ENCODE measurements at regions not wholly inside any gene's neighbourhood (a gene's known extent, or its start where the extent isn't known, plus 50 kb on each side); places are given as distances from the start of the nearest gene placed in this dataset.

DNA sequence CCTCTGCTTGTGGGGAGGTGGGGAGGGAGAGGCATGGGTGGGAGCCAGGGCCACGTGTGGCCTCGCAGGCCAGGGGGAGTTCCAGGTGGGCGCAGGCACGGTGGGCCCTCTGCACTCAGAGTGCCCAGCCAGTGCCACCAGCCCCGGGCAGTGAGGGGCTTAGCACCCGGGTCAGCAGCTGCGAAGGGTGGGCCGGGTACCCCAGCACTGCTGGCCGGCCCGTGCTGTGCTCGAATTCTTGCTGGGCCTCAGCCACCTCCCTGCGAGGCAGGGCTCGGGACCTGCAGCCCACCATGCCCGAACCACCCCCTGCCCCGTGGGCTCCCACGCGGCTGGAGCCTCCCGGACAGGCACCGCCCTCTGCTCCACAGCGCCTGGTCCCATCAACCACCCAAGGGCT, 1277.2 kb downstream of the JRKL start:
- Histone ChIP-seq H3K9me2 (ENCODE audit: insufficient read depth) (no peaks in the 10 kb centered on the region), H3K4me2 (no peak overlapping the region), H3K27me3 (ENCODE audit: insufficient read depth, low read depth) (no peaks in the 10 kb centered on the region), H3K4me3 (no peak overlapping the region), H3K27ac (no peak overlapping the region), H3K9me3 (ENCODE audit: insufficient read depth, low read depth) (no peaks in the 10 kb centered on the region), H3K79me2 (ENCODE audit: low read depth) (no peaks in the 10 kb centered on the region), H3K4me1 (replicated peaks; ENCODE audit: insufficient read depth) (no peaks in the 10 kb centered on the region), H2AFZ (no peak overlapping the region), H3K36me3 (ENCODE audit: low read depth) (no peaks in the 10 kb centered on the region), H4K20me1 (ENCODE audit: insufficient read depth) (no peaks in the 10 kb centered on the region), H3F3A (ENCODE audit: insufficient read depth, low read depth) (no peaks in the 10 kb centered on the region)
- DNase-seq, result no peak
- intact Hi-C loops (cut with micrococcal nuclease; ENCODE audit: unreplicated experiment), result no loop called here
- no peak for TF ChIP-seq EZH2 (IDR thresholded peaks at IDR 0.05; ENCODE audit: low read depth)
- TF ChIP-seq, protein P1, sequence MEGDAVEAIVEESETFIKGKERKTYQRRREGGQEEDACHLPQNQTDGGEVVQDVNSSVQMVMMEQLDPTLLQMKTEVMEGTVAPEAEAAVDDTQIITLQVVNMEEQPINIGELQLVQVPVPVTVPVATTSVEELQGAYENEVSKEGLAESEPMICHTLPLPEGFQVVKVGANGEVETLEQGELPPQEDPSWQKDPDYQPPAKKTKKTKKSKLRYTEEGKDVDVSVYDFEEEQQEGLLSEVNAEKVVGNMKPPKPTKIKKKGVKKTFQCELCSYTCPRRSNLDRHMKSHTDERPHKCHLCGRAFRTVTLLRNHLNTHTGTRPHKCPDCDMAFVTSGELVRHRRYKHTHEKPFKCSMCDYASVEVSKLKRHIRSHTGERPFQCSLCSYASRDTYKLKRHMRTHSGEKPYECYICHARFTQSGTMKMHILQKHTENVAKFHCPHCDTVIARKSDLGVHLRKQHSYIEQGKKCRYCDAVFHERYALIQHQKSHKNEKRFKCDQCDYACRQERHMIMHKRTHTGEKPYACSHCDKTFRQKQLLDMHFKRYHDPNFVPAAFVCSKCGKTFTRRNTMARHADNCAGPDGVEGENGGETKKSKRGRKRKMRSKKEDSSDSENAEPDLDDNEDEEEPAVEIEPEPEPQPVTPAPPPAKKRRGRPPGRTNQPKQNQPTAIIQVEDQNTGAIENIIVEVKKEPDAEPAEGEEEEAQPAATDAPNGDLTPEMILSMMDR (conservative IDR thresholded peaks at IDR 0.05), result no peak
- CTCF ChIA-PET, result no interaction called here
- no TSS peak for BruUV-seq (replicated peaks)
- POLR2A ChIA-PET (ENCODE audit: unreplicated experiment), result no interaction called here

DNA sequence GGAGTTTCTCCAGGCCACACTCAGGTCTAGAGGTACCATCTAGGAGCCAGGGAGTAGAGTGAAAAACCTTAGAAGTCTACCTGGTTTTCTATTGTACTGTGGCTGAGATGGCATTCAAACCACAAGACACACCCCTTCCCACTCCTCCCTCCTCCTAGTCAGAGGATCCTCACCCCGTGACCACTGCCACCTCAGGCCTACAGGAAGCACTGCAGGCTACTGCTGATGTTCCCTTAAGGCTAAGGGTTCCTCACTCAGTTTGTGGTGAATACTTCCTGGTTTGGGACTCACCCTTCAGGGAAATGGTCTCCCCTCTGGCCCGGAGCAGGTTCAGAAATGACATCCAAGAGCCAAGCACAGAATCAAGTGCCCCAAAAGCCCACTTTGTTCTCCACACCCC, 1293.9 kb downstream of the JRKL start:
- H3K27ac ChIP-seq, result no peak overlapping the region
- no peaks in the 10 kb centered on the region for H3K4me1 ChIP-seq (replicated peaks; ENCODE audit: insufficient read depth)
- no peaks in the 10 kb centered on the region for H4K20me1 ChIP-seq (ENCODE audit: insufficient read depth)
- H3K9me2 ChIP-seq (ENCODE audit: insufficient read depth), result peaks cover 5% of the 10 kb centered on the region; the same call in 1 of the 2 replicates
- ChIA-PET POLR2A (ENCODE audit: unreplicated experiment) (no interaction called here), CTCF (no interaction called here)
- 0 out of 2 replicates have a peak, but pooled peaks cover 3% of the 10 kb centered on the region for H3K9me3 ChIP-seq (ENCODE audit: insufficient read depth, low read depth)
- no peak overlapping the region for H2AFZ ChIP-seq
- intact Hi-C loops (cut with micrococcal nuclease; ENCODE audit: unreplicated experiment), result no loop called here
- peak; percentile 24 to 64 for DNase-seq
- no peaks in the 10 kb centered on the region for H3K27me3 ChIP-seq (ENCODE audit: insufficient read depth, low read depth)
- TF ChIP-seq, protein P1 (conservative IDR thresholded peaks at IDR 0.05), result no peak
- TF ChIP-seq EZH2 (IDR thresholded peaks at IDR 0.05; ENCODE audit: low read depth), result no peak
- no peaks in the 10 kb centered on the region for H3F3A ChIP-seq (ENCODE audit: insufficient read depth, low read depth)
- H3K4me3 ChIP-seq, result no peak overlapping the region
- H3K4me2 ChIP-seq, result no peak overlapping the region
- no TSS peak for BruUV-seq (replicated peaks)
- H3K79me2 ChIP-seq (ENCODE audit: low read depth), result no peaks in the 10 kb centered on the region
- no peaks in the 10 kb centered on the region for H3K36me3 ChIP-seq (ENCODE audit: low read depth)

DNA sequence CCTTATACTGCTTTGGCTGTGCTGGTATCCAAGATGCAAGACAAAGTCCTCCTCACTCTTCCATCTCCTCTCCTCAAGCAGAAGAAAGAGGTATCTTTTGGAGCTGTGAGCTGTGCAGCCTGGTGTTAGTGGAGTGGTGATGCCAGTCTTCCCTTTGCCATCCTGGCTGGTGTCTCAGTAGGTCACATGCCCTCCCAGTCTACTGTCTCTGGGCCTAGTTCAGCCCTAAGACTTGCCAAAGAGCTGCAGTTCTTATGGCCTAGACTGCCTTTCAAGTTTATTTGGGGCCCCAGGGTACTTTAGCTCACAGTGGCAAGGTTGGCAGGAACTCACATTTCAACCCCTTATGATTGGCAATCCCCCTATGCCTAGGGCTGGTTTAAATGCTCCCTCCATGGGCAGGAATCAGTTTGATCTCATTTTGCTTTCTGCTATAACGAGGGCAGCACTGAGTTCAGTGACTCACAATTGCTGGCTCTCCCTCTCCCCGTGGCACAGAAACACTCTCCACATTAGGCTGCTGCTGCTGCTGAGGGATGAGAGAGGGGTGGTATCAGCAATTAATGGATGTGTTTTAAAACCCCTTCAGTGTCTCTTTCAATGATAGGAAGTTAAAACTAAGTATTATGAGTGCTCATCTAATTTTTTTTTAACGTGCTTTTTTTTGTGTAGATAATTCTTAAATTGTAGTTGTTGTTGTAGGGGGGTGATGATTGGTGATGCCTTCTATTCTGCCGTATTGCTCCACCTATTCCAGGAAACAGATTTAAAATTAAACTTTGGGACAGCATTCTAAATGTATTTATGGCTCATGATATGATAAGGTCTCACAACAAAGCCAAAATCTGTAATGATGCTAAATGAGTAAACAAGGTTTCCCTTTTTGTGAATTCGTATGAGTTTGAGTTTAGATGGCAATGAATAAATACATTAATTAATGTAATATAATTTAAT, 1295.0 kb downstream of the JRKL start:
- no peak overlapping the region for H3K4me2 ChIP-seq
- DNase-seq, result no peak
- ChIA-PET POLR2A (ENCODE audit: unreplicated experiment) (interaction anchor here (0.6 kb wide), 1 partner anchor 252 kb away, joined by 3 read pairs; no protein-coding TSS in a partner anchor), CTCF (no interaction called here)
- H3K36me3 ChIP-seq (ENCODE audit: low read depth), result no peaks in the 10 kb centered on the region
- no peak overlapping the region for H2AFZ ChIP-seq
- no TSS peak for BruUV-seq (replicated peaks)
- no peaks in the 10 kb centered on the region for H4K20me1 ChIP-seq (ENCODE audit: insufficient read depth)
- H3K27me3 ChIP-seq (ENCODE audit: insufficient read depth, low read depth), result no peaks in the 10 kb centered on the region
- TF ChIP-seq EZH2 (IDR thresholded peaks at IDR 0.05; ENCODE audit: low read depth), result no peak
- TF ChIP-seq, protein P1 (conservative IDR thresholded peaks at IDR 0.05), result no peak
- H3K4me3 ChIP-seq, result no peak overlapping the region
- no peaks in the 10 kb centered on the region for H3K9me3 ChIP-seq (ENCODE audit: insufficient read depth, low read depth)
- no peaks in the 10 kb centered on the region for H3F3A ChIP-seq (ENCODE audit: insufficient read depth, low read depth)
- peaks cover 5% of the 10 kb centered on the region; the same call in 1 of the 2 replicates for H3K9me2 ChIP-seq (ENCODE audit: insufficient read depth)
- no peaks in the 10 kb centered on the region for H3K79me2 ChIP-seq (ENCODE audit: low read depth)
- H3K4me1 ChIP-seq (replicated peaks; ENCODE audit: insufficient read depth), result no peaks in the 10 kb centered on the region
- no peak overlapping the region for H3K27ac ChIP-seq
- intact Hi-C loops (cut with micrococcal nuclease; ENCODE audit: unreplicated experiment), result no loop called here

Measured in PC-9 (cell line).